Breast epithelium (tissue), 4 donors: ENCODE measurements at regions not wholly inside any gene's neighbourhood (a gene's known extent, or its start where the extent isn't known, plus 50 kb on each side); places are given as distances from the start of the nearest gene placed in this dataset.

ENCODE experiments used
- DNase-seq, 2 donors: peaks; one replicate each; pipeline ENCODE4 v3.0.0-alpha.2; 2019; ENCODE audit warnings: low spot score in 2 of 2
- H3K27ac ChIP-seq, 2 donors: fragments of 200-600 bp; sonication (generic) in 1 of 2; one replicate each; pipeline ENCODE4 v1.5.1; 2016 to 2019; ENCODE audit warnings: mild to moderate bottlenecking in 1 of 2
- H3K27me3 ChIP-seq, 2 donors: fragments of 200-600 bp; sonication (generic) in 1 of 2; one replicate each; pipeline versions ENCODE4 v1.5.1 to v1.6.0; 2017 to 2019; ENCODE audit warnings: control low read depth in 1 of 2, mild to moderate bottlenecking in 1 of 2
- H3K36me3 ChIP-seq: fragments of 200-600 bp; one replicate; pipeline ENCODE4 v1.5.1; 2019
- H3K4me1 ChIP-seq, 2 donors: fragments of 200-600 bp; sonication (generic); one replicate each; pipeline ENCODE4 v1.5.1; 2016 to 2019; ENCODE audit warnings: control low read depth in 1 of 2
- H3K4me3 ChIP-seq, 3 donors: fragments of 200-600 bp; sonication (generic); 1 replicate in 2 of 3; 2 replicates in 1 of 3; pipeline ENCODE4 v1.5.1; 2016 to 2019; ENCODE audit warnings: mild to moderate bottlenecking in 3 of 3, moderate library complexity in 2 of 3
- H3K9me3 ChIP-seq, 2 donors: fragments of 200-600 bp; sonication (generic) in 1 of 2; one replicate each; pipeline ENCODE4 v1.5.1; 2016 to 2019; ENCODE audit warnings: control low read depth in 1 of 2
- CTCF ChIP-seq, 3 donors: fragments of 450-650 bp; IDR thresholded peaks; one replicate each; pipeline ENCODE4 v1.5.1; 2016 to 2017; ENCODE audit warnings: antibody characterized with exemption in 3 of 3, mild to moderate bottlenecking in 3 of 3, moderate library complexity in 3 of 3
- POLR2A ChIP-seq: fragments of 450-650 bp; IDR thresholded peaks from one replicate; pipeline ENCODE4 v1.6.1; 2016; ENCODE audit warnings: antibody characterized with exemption, mild to moderate bottlenecking, moderate library complexity
- POLR2AphosphoS5 ChIP-seq, 3 donors: sonication (generic); formaldehyde crosslinking; IDR thresholded peaks; one replicate each; pipeline ENCODE4 v1.6.1; 2017; ENCODE audit warnings: antibody characterized with exemption in 3 of 3
- intact Hi-C: fragments of 100-400 bp; cut with DNase I; formaldehyde crosslinking; loops from one replicate; pipeline ENCODE4 v1.15.1; 2023; ENCODE audit warnings: low total_unique reads

GRCh38 chr4:135672202-135672601 lies 1470.6 kb upstream of the PABPC4L start:
- DNase-seq: no peak
- Histone ChIP-seq H3K4me1 (no peaks in the 10 kb centered on the region), H3K27ac (no peak overlapping the region), H3K27me3 (no peaks in the 10 kb centered on the region), H3K36me3 (no peaks in the 10 kb centered on the region), H3K4me3 (no peak overlapping the region), H3K9me3 (no peaks in the 10 kb centered on the region)
- TF ChIP-seq POLR2A (no peak), CTCF (IDR thresholded peaks at IDR 0.05) (no peak), POLR2AphosphoS5 (IDR thresholded peaks at IDR 0.05) (no peak)
- intact Hi-C loops: no loop called here

GRCh38 chr4:135670548-135670947 lies 1469.0 kb upstream of the PABPC4L start:
- DNase-seq: no peak
- TF ChIP-seq CTCF (IDR thresholded peaks at IDR 0.05) (no peak), POLR2AphosphoS5 (IDR thresholded peaks at IDR 0.05) (no peak), POLR2A (no peak)
- Histone ChIP-seq H3K27me3 (no peaks in the 10 kb centered on the region), H3K27ac (no peak overlapping the region), H3K36me3 (no peaks in the 10 kb centered on the region), H3K4me1 (no peaks in the 10 kb centered on the region), H3K4me3 (no peak overlapping the region), H3K9me3 (no peaks in the 10 kb centered on the region)
- intact Hi-C loops: no loop called here
